ENCODE measurements at regions not wholly inside any gene's neighbourhood (a gene's known extent, or its start where the extent isn't known, plus 50 kb on each side); places are given as distances from the start of the nearest gene placed in this dataset.

- Histone ChIP-seq H3K9me3 (peaks cover 0 to 8% of the 10 kb centered on the region in 2 donors), H3K36me3 (no peaks in the 10 kb centered on the region), H3K4me3 (no peak overlapping the region), H3K27me3 (no peaks in the 10 kb centered on the region), H3K27ac (no peak overlapping the region), H3K4me1 (no peaks in the 10 kb centered on the region)
- DNase-seq (ENCODE audit: low spot score), result no peak
- TF ChIP-seq CTCF (IDR thresholded peaks at IDR 0.05), result no peak
Measured at GRCh38 chr17:56659622-56660021, 66.1 kb downstream of the NOG start.

GRCh38 chr17:56661906-56662305 lies 68.4 kb downstream of the NOG start:
- DNase-seq (ENCODE audit: low spot score), result no peak
- Histone ChIP-seq H3K4me1 (no peaks in the 10 kb centered on the region), H3K4me3 (no peak overlapping the region), H3K27ac (no peak overlapping the region), H3K27me3 (no peaks in the 10 kb centered on the region), H3K36me3 (no peaks in the 10 kb centered on the region), H3K9me3 (no peaks in the 10 kb centered on the region)
- no peak for TF ChIP-seq CTCF (IDR thresholded peaks at IDR 0.05)

- H3K9me3 ChIP-seq, result no peaks in the 10 kb centered on the region
- no peaks in the 10 kb centered on the region for H3K4me1 ChIP-seq
- H3K27ac ChIP-seq, result no peak overlapping the region
- no peak for DNase-seq (ENCODE audit: low spot score)
- no peak for TF ChIP-seq CTCF (IDR thresholded peaks at IDR 0.05)
- H3K36me3 ChIP-seq, result no peaks in the 10 kb centered on the region
- no peak overlapping the region for H3K4me3 ChIP-seq
- no peaks in the 10 kb centered on the region for H3K27me3 ChIP-seq
Measured at GRCh38 chr17:56665864-56666263, 72.4 kb downstream of the NOG start.

GRCh38 chr17:56667925-56668458 lies 74.5 kb downstream of the NOG start:
- Histone ChIP-seq H3K27me3 (no peaks in the 10 kb centered on the region), H3K9me3 (no peaks in the 10 kb centered on the region), H3K4me1 (no peaks in the 10 kb centered on the region), H3K4me3 (no peak overlapping the region), H3K27ac (no peak overlapping the region), H3K36me3 (no peaks in the 10 kb centered on the region)
- DNase-seq (ENCODE audit: low spot score), result no peak
- TF ChIP-seq CTCF (IDR thresholded peaks at IDR 0.05), result no peak

- Histone ChIP-seq H3K4me1 (no peaks in the 10 kb centered on the region), H3K27ac (no peak overlapping the region), H3K4me3 (no peak overlapping the region), H3K36me3 (no peaks in the 10 kb centered on the region), H3K27me3 (no peaks in the 10 kb centered on the region), H3K9me3 (no peaks in the 10 kb centered on the region)
- no peak for DNase-seq (ENCODE audit: low spot score)
- no peak for TF ChIP-seq CTCF (IDR thresholded peaks at IDR 0.05)
Measured at GRCh38 chr17:56672195-56672594, 78.7 kb downstream of the NOG start.

GRCh38 chr17:56674401-56674925 lies 81.0 kb downstream of the NOG start:
- Histone ChIP-seq H3K36me3 (no peaks in the 10 kb centered on the region), H3K9me3 (no peaks in the 10 kb centered on the region), H3K27me3 (no peaks in the 10 kb centered on the region), H3K4me3 (no peak overlapping the region), H3K27ac (no peak overlapping the region), H3K4me1 (peaks cover 0 to 10% of the 10 kb centered on the region in 2 donors)
- TF ChIP-seq CTCF (IDR thresholded peaks at IDR 0.05), result no peak
- no peak for DNase-seq (ENCODE audit: low spot score)
